Tibial artery (tissue), 4 donors: ENCODE measurements at regions not wholly inside any gene's neighbourhood (a gene's known extent, or its start where the extent isn't known, plus 50 kb on each side); places are given as distances from the start of the nearest gene placed in this dataset.

ENCODE experiments used
- DNase-seq, 2 donors: peaks; one replicate each; pipeline ENCODE4 v3.0.0-alpha.2; 2019
- H3K27ac ChIP-seq, 2 donors: fragments of 200-600 bp; sonication (generic) in 1 of 2; 1 replicate in 1 of 2; 2 replicates in 1 of 2; pipeline ENCODE4 v1.5.1; 2018 to 2019; ENCODE audit warnings: mild to moderate bottlenecking in 1 of 2
- H3K27me3 ChIP-seq, 2 donors: fragments of 200-600 bp; sonication (generic) in 1 of 2; one replicate each; pipeline versions ENCODE4 v1.5.1 to v1.6.0; 2016 to 2019
- H3K36me3 ChIP-seq, 3 donors: fragments of 200-600 bp; sonication (generic) in 2 of 3; one replicate each; pipeline ENCODE4 v1.5.1; 2016 to 2019; ENCODE audit warnings: mild to moderate bottlenecking in 2 of 3
- H3K4me1 ChIP-seq, 4 donors: fragments of 200-600 bp; sonication (generic) in 2 of 4; 1 replicate in 3 of 4; 2 replicates in 1 of 4; pipeline ENCODE4 v1.5.1; 2016 to 2019
- H3K4me3 ChIP-seq, 2 donors: fragments of 200-600 bp; sonication (generic) in 1 of 2; 1 replicate in 1 of 2; 2 replicates in 1 of 2; pipeline ENCODE4 v1.5.1; 2018 to 2019; ENCODE audit warnings: mild to moderate bottlenecking in 2 of 2
- H3K9me3 ChIP-seq, 3 donors: fragments of 200-600 bp; sonication (generic) in 1 of 3; one replicate each; pipeline ENCODE4 v1.5.1; 2016 to 2019
- CTCF ChIP-seq, 2 experiments: fragments of 200-600 bp in 1 of 2; fragments of 450-650 bp in 1 of 2; IDR thresholded peaks; one replicate each; pipeline ENCODE4 v1.5.1; 2017 to 2019; ENCODE audit warnings: antibody characterized with exemption in 2 of 2, mild to moderate bottlenecking in 1 of 2, moderate library complexity in 1 of 2
- intact Hi-C: fragments of 100-400 bp; cut with DNase I; formaldehyde crosslinking; loops from one replicate; pipeline ENCODE4 v1.15.0; 2023; ENCODE audit warnings: low total_unique reads

- Histone ChIP-seq H3K4me3 (no peak overlapping the region), H3K36me3 (no peaks in the 10 kb centered on the region), H3K4me1 (no peaks in the 10 kb centered on the region), H3K9me3 (peaks cover 0 to 25% (median 0%) of the 10 kb centered on the region in 3 donors), H3K27ac (no peak overlapping the region), H3K27me3 (no peaks in the 10 kb centered on the region)
- no peak for TF ChIP-seq CTCF (IDR thresholded peaks at IDR 0.05)
- DNase-seq, result no peak
- intact Hi-C loops, result no loop called here
These were observed 495.9 kb downstream of the CSNK1G3 start for GRCh38 chr5:124007675-124008398.

DNA sequence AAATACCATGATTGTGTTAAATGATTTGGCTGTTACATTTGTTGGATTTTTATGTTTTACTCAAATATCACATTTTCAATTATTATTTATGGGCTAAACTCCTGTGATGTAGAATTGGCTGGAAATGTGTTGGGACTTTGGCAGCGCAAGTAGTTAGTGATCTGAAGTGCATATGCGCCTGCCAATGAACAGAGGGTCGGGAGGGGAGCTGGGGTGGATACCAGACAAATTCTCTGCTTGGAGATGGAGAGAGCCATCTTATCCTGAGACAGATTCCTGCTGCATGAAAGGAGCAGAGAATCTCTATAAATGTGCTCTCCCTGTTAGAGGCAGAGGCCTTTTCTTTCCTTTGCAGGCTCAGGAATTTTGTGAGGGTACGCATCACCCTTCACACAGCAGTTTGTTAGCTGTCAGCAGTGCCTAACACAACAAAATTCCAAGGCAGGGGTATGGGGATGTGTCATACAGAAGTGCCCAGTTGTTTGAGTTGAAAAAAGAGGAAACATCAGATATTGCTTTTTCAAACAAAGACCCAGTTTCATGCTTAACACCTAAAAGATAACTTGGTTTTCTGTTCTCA lies 489.1 kb downstream of the CSNK1G3 start:
- TF ChIP-seq CTCF (IDR thresholded peaks at IDR 0.05), result no peak
- H3K9me3 ChIP-seq, result no peaks in the 10 kb centered on the region
- H3K4me3 ChIP-seq, result no peak overlapping the region
- DNase-seq, result no peak
- no peaks in the 10 kb centered on the region for H3K36me3 ChIP-seq
- H3K27me3 ChIP-seq, result no peaks in the 10 kb centered on the region
- intact Hi-C loops, result no loop called here
- H3K27ac ChIP-seq, result no peak overlapping the region
- H3K4me1 ChIP-seq, result no peaks in the 10 kb centered on the region

DNA sequence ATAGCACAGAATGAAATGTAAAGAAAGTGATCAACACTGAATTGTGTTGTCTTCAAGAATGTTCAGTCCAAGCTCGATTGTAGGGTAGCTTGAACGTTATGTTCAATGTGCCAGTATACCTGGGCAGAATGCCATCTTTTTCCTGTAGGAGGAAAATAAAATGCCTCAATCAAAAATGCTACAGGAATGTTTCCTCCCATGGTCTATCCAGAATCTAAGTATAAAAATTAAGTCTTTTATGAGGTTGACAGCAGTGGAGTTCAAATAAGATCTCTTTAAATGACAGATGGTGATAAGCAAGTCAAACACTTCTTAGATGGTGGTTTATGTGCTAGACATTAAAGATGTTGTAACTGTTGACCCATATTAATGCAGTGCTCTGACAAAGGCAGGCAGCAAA lies 488.6 kb downstream of the CSNK1G3 start:
- no peaks in the 10 kb centered on the region for H3K9me3 ChIP-seq
- intact Hi-C loops, result no loop called here
- no peak for DNase-seq
- no peak overlapping the region for H3K27ac ChIP-seq
- H3K4me3 ChIP-seq, result no peak overlapping the region
- H3K36me3 ChIP-seq, result no peaks in the 10 kb centered on the region
- no peak for TF ChIP-seq CTCF (IDR thresholded peaks at IDR 0.05)
- H3K27me3 ChIP-seq, result no peaks in the 10 kb centered on the region
- H3K4me1 ChIP-seq, result no peaks in the 10 kb centered on the region

DNA sequence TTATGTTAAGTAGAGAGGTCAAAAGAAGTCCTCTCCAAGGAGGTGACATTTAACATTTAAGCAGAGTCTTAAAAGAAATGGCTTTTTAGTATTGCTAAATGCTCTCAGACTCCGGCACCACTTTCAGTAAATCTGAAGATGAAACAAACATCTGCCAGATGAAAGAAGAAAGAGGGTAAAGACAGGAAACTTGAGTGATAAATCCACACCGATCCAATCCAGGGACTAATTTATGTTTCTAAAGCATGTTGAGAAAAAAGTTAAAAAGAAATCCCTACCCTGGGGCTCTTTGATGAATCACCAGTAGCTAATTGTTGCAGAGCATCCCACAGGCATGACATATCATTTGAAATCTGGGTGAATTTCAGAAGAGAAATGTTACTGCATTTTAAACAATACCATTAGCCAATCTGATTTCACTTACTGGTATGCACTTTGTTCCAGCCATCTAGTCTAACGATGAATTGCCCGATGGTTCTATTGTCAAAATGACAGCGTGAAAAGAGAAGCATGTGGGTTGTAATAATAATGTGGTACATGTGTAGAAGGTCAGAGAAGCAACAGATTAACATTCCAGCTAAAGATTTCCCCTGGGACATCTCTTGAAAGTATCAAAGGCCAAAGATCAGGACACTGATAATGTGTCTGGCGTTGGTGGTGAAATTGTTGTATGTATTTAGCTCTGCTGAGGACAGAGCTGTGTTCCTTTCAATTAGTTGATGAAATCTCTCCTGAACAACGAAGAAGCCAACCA lies 485.7 kb downstream of the CSNK1G3 start:
- no peak for TF ChIP-seq CTCF (IDR thresholded peaks at IDR 0.05)

DNA sequence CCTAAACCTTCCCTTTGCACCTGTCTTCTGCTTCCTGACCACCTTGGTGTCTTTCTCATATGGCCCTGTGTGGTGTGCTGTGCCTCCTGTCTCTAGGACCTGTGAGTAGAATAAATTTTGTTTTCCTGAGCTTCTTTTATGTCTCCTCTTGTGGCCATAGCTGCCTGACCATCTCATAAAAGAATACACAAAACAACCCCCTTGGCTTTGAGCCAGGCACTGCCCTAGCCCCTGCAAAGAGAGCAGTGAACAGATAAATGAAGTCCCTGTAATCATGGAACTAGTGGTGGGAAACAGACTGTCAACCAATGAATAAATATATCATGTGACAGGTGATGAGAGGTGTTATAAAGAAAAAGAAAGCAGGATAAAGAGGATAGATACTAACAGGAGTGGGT lies 485.1 kb downstream of the CSNK1G3 start:
- Histone ChIP-seq H3K27ac (no peak overlapping the region), H3K9me3 (no peaks in the 10 kb centered on the region), H3K4me1 (no peaks in the 10 kb centered on the region), H3K27me3 (no peaks in the 10 kb centered on the region), H3K4me3 (no peak overlapping the region), H3K36me3 (no peaks in the 10 kb centered on the region)
- TF ChIP-seq CTCF (IDR thresholded peaks at IDR 0.05), result no peak
- intact Hi-C loops, result no loop called here
- peak in 1 of 2 donors; percentile 20 for DNase-seq

More for the DNA sequence above, 485.7 kb downstream of the CSNK1G3 start:
- intact Hi-C loops, result no loop called here
- H3K36me3 ChIP-seq, result no peaks in the 10 kb centered on the region
- H3K9me3 ChIP-seq, result no peaks in the 10 kb centered on the region
- no peak overlapping the region for H3K4me3 ChIP-seq
- H3K27ac ChIP-seq, result no peak overlapping the region
- no peaks in the 10 kb centered on the region for H3K27me3 ChIP-seq
- no peak for DNase-seq
- H3K4me1 ChIP-seq, result no peaks in the 10 kb centered on the region
